ENCODE measurements at regions not wholly inside any gene's neighbourhood (a gene's known extent, or its start where the extent isn't known, plus 50 kb on each side); places are given as distances from the start of the nearest gene placed in this dataset.

DNA sequence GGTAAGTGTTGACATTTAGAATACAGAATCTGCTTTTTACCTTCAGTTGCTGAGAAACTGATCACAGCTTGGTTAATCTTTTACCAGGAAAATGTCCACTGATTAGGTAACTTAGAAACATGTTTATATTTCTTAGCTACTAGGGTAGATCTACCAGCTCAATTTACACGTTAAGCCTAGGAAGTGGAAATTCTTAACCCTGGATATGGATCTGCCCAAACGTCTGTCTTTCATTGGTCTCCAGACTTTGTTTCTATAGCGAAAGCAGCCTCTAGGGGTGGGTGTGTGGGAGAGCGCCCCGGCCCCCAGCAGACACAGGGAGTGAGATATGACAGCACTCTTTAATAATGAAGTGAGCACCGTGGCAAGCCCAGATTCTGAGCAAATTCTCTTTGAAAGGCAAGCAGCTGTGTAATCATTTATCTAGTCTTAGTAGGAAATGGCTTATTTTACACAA, 141.6 kb upstream of the ZNF608 start (continued):
- TF ChIP-seq CREB1 (IDR thresholded peaks at IDR 0.05) (no peak), CREB1 (CRISPR knock-in tag; IDR thresholded peaks at IDR 0.05) (0 out of 2 replicates have a peak, but pooled peaks have one; percentile 24), TGIF2 (CRISPR knock-in tag; IDR thresholded peaks at IDR 0.05) (no peak), RXRB (CRISPR knock-in tag; IDR thresholded peaks at IDR 0.05; ENCODE audit: borderline replicate concordance) (no peak), ZNF143 (CRISPR knock-in tag; IDR thresholded peaks at IDR 0.05) (no peak), SIN3A (IDR thresholded peaks at IDR 0.05; ENCODE audit: borderline replicate concordance, low read depth, low read length) (no peak), ZNF30 (CRISPR knock-in tag; IDR thresholded peaks at IDR 0.05) (no peak), NCOA2 (CRISPR knock-in tag; IDR thresholded peaks at IDR 0.05) (0 out of 2 replicates have a peak, but pooled peaks have one; percentile 16), ZNF17 (CRISPR knock-in tag; IDR thresholded peaks at IDR 0.05) (no peak), ZNF3 (CRISPR knock-in tag; IDR thresholded peaks at IDR 0.05) (no peak), RFX3 (CRISPR knock-in tag; IDR thresholded peaks at IDR 0.05) (no peak), TBX2 (CRISPR knock-in tag; IDR thresholded peaks at IDR 0.05; ENCODE audit: borderline replicate concordance) (peak; percentile 22; the same call in 1 of the 2 replicates), CEBPG (CRISPR knock-in tag; IDR thresholded peaks at IDR 0.05) (0 out of 2 replicates have a peak, but pooled peaks have one; percentile 25)
- TF ChIP-seq, protein P1, sequence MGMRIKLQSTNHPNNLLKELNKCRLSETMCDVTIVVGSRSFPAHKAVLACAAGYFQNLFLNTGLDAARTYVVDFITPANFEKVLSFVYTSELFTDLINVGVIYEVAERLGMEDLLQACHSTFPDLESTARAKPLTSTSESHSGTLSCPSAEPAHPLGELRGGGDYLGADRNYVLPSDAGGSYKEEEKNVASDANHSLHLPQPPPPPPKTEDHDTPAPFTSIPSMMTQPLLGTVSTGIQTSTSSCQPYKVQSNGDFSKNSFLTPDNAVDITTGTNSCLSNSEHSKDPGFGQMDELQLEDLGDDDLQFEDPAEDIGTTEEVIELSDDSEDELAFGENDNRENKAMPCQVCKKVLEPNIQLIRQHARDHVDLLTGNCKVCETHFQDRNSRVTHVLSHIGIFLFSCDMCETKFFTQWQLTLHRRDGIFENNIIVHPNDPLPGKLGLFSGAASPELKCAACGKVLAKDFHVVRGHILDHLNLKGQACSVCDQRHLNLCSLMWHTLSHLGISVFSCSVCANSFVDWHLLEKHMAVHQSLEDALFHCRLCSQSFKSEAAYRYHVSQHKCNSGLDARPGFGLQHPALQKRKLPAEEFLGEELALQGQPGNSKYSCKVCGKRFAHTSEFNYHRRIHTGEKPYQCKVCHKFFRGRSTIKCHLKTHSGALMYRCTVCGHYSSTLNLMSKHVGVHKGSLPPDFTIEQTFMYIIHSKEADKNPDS (CRISPR knock-in tag; IDR thresholded peaks at IDR 0.05) = no peak
- TF ChIP-seq, protein P2, sequence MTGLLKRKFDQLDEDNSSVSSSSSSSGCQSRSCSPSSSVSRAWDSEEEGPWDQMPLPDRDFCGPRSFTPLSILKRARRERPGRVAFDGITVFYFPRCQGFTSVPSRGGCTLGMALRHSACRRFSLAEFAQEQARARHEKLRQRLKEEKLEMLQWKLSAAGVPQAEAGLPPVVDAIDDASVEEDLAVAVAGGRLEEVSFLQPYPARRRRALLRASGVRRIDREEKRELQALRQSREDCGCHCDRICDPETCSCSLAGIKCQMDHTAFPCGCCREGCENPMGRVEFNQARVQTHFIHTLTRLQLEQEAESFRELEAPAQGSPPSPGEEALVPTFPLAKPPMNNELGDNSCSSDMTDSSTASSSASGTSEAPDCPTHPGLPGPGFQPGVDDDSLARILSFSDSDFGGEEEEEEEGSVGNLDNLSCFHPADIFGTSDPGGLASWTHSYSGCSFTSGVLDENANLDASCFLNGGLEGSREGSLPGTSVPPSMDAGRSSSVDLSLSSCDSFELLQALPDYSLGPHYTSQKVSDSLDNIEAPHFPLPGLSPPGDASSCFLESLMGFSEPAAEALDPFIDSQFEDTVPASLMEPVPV (CRISPR knock-in tag; IDR thresholded peaks at IDR 0.05) = no peak
- TF ChIP-seq, protein P3, sequence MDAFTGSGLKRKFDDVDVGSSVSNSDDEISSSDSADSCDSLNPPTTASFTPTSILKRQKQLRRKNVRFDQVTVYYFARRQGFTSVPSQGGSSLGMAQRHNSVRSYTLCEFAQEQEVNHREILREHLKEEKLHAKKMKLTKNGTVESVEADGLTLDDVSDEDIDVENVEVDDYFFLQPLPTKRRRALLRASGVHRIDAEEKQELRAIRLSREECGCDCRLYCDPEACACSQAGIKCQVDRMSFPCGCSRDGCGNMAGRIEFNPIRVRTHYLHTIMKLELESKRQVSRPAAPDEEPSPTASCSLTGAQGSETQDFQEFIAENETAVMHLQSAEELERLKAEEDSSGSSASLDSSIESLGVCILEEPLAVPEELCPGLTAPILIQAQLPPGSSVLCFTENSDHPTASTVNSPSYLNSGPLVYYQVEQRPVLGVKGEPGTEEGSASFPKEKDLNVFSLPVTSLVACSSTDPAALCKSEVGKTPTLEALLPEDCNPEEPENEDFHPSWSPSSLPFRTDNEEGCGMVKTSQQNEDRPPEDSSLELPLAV (CRISPR knock-in tag; conservative IDR thresholded peaks at IDR 0.05; ENCODE audit: low read depth) = no peak
- TF ChIP-seq, protein P4, sequence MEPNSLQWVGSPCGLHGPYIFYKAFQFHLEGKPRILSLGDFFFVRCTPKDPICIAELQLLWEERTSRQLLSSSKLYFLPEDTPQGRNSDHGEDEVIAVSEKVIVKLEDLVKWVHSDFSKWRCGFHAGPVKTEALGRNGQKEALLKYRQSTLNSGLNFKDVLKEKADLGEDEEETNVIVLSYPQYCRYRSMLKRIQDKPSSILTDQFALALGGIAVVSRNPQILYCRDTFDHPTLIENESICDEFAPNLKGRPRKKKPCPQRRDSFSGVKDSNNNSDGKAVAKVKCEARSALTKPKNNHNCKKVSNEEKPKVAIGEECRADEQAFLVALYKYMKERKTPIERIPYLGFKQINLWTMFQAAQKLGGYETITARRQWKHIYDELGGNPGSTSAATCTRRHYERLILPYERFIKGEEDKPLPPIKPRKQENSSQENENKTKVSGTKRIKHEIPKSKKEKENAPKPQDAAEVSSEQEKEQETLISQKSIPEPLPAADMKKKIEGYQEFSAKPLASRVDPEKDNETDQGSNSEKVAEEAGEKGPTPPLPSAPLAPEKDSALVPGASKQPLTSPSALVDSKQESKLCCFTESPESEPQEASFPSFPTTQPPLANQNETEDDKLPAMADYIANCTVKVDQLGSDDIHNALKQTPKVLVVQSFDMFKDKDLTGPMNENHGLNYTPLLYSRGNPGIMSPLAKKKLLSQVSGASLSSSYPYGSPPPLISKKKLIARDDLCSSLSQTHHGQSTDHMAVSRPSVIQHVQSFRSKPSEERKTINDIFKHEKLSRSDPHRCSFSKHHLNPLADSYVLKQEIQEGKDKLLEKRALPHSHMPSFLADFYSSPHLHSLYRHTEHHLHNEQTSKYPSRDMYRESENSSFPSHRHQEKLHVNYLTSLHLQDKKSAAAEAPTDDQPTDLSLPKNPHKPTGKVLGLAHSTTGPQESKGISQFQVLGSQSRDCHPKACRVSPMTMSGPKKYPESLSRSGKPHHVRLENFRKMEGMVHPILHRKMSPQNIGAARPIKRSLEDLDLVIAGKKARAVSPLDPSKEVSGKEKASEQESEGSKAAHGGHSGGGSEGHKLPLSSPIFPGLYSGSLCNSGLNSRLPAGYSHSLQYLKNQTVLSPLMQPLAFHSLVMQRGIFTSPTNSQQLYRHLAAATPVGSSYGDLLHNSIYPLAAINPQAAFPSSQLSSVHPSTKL (CRISPR knock-in tag; IDR thresholded peaks at IDR 0.05) = peak; percentile 57; the same call in 1 of the 2 replicates
- TF ChIP-seq, protein P5, sequence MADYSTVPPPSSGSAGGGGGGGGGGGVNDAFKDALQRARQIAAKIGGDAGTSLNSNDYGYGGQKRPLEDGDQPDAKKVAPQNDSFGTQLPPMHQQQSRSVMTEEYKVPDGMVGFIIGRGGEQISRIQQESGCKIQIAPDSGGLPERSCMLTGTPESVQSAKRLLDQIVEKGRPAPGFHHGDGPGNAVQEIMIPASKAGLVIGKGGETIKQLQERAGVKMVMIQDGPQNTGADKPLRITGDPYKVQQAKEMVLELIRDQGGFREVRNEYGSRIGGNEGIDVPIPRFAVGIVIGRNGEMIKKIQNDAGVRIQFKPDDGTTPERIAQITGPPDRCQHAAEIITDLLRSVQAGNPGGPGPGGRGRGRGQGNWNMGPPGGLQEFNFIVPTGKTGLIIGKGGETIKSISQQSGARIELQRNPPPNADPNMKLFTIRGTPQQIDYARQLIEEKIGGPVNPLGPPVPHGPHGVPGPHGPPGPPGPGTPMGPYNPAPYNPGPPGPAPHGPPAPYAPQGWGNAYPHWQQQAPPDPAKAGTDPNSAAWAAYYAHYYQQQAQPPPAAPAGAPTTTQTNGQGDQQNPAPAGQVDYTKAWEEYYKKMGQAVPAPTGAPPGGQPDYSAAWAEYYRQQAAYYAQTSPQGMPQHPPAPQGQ (CRISPR knock-in tag; IDR thresholded peaks at IDR 0.05; ENCODE audit: borderline replicate concordance) = no peak

Data from HepG2 (cell line).